Thyroid gland (tissue), 4 donors: ENCODE measurements at regions not wholly inside any gene's neighbourhood (a gene's known extent, or its start where the extent isn't known, plus 50 kb on each side); places are given as distances from the start of the nearest gene placed in this dataset.
"Not testable (repeated sequence)": the region's sequence is repeated elsewhere in the genome, so short reads cannot be mapped to it uniquely, and the experiment has no call there.

Experiments used
- DNase-seq, 2 donors: peaks; one replicate each; pipeline ENCODE4 v3.0.0-alpha.2; 2019
- H3K27ac ChIP-seq, 3 donors: fragments of 200-600 bp; sonication (generic); 1 replicate in 2 of 3; 2 replicates in 1 of 3; pipeline ENCODE4 v1.5.1; 2016 to 2019; ENCODE audit warnings: mild to moderate bottlenecking in 1 of 3, moderate library complexity in 1 of 3
- H3K27me3 ChIP-seq: fragments of 200-600 bp; sonication (generic); one replicate; pipeline ENCODE4 v1.5.1; 2019
- H3K36me3 ChIP-seq, 2 donors: fragments of 200-600 bp; sonication (generic); one replicate each; pipeline ENCODE4 v1.5.1; 2016 to 2019
- H3K4me1 ChIP-seq, 2 donors: fragments of 200-600 bp; sonication (generic); one replicate each; pipeline ENCODE4 v1.5.1; 2017 to 2019
- H3K4me3 ChIP-seq, 3 donors: fragments of 200-600 bp; sonication (generic); replicated peaks in 1 of 3; 1 replicate in 2 of 3; 2 replicates in 1 of 3; pipeline ENCODE4 v1.5.1; 2016; ENCODE audit warnings: mild to moderate bottlenecking in 1 of 3
- H3K9me3 ChIP-seq: fragments of 200-600 bp; sonication (generic); one replicate; pipeline ENCODE4 v1.5.1; 2017
- POLR2A ChIP-seq, 2 donors: fragments of 450-650 bp; IDR thresholded peaks; one replicate each; pipeline ENCODE4 v1.6.1; 2017; ENCODE audit warnings: antibody characterized with exemption in 2 of 2, mild to moderate bottlenecking in 2 of 2, moderate library complexity in 1 of 2
- WGBS, 2 donors: methylation state at CpG; one replicate each; pipeline ENCODE4 v1.1.5; 2017; 5-methylcytosine and 5-hydroxymethylcytosine counted together
- intact Hi-C: fragments of 100-400 bp; cut with DNase I; formaldehyde crosslinking; loops from one replicate; pipeline ENCODE4 v1.15.1; 2023
- TF ChIP-seq, protein P1 (sequence below), 6 experiments: fragments of 200-600 bp in 3 of 6; fragments of 450-650 bp in 3 of 6; sonication (generic) in 3 of 6; IDR thresholded peaks; one replicate each; pipeline ENCODE4 v1.5.1; 2016 to 2019; ENCODE audit warnings: antibody characterized with exemption in 6 of 6, mild to moderate bottlenecking in 2 of 6, inconsistent platforms in 1 of 6, moderate library complexity in 1 of 6

DNA sequence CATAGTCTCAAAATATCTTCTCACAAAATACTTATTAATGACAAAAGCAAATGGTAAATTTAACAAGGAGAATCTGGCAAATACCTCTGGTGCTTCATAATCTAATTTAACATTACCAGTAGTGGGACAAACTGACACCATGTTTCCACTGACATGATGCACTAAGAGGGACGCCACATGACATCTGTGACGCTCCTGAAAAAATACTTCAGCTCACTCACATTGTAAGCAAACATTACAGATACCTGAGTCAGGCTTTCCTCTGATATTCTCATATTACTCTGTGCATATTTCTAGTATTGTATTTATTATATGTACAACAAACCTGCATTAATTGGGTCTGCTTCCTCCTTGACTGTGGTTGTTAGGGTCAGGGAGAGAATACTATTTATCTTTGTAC lies 56.7 kb upstream of the OSMR start:
- H3K4me1 ChIP-seq, result no peaks in the 10 kb centered on the region
- TF ChIP-seq POLR2A (IDR thresholded peaks at IDR 0.05), result no peak
- TF ChIP-seq, protein P1, sequence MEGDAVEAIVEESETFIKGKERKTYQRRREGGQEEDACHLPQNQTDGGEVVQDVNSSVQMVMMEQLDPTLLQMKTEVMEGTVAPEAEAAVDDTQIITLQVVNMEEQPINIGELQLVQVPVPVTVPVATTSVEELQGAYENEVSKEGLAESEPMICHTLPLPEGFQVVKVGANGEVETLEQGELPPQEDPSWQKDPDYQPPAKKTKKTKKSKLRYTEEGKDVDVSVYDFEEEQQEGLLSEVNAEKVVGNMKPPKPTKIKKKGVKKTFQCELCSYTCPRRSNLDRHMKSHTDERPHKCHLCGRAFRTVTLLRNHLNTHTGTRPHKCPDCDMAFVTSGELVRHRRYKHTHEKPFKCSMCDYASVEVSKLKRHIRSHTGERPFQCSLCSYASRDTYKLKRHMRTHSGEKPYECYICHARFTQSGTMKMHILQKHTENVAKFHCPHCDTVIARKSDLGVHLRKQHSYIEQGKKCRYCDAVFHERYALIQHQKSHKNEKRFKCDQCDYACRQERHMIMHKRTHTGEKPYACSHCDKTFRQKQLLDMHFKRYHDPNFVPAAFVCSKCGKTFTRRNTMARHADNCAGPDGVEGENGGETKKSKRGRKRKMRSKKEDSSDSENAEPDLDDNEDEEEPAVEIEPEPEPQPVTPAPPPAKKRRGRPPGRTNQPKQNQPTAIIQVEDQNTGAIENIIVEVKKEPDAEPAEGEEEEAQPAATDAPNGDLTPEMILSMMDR (IDR thresholded peaks at IDR 0.05), result no peak
- no peaks in the 10 kb centered on the region for H3K27me3 ChIP-seq
- DNase-seq, result no peak
- H3K36me3 ChIP-seq, result no peaks in the 10 kb centered on the region
- no peaks in the 10 kb centered on the region for H3K9me3 ChIP-seq
- H3K4me3 ChIP-seq, result no peak overlapping the region
- intact Hi-C loops, result no loop called here
- H3K27ac ChIP-seq, result no peak overlapping the region
- WGBS, 2 donors, result 89 to 96% methylated on average over 2 of the region's 2 CpGs

DNA sequence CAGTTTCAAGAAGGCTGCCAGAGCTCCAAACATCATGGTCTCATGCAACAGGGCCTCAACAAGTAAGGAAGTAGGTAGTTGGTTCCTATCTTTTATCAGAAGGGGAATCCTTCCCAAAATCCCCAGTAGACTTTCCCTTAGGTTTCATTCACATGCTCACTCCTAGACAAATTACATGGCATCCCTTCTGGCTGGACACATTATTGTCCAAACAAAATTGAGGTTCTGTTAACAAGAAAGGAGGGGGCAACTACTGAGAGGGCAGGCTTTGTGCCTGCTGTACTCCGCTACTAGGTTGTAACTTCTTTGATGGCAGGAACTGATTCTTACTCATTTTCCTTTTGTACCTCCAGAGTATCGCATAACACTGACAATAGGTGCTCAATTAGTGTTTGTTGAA lies 56.0 kb upstream of the OSMR start:
- no peak for TF ChIP-seq POLR2A (IDR thresholded peaks at IDR 0.05)
- TF ChIP-seq, protein P1 (IDR thresholded peaks at IDR 0.05), result no peak
- DNase-seq, result no peak
- intact Hi-C loops, result no loop called here
- Histone ChIP-seq H3K27ac (no peak overlapping the region), H3K36me3 (no peaks in the 10 kb centered on the region), H3K27me3 (no peaks in the 10 kb centered on the region), H3K4me3 (no peak overlapping the region), H3K9me3 (no peaks in the 10 kb centered on the region), H3K4me1 (no peaks in the 10 kb centered on the region)
- 92 to 99% methylated on average over 2 of the region's 2 CpGs for WGBS, 2 donors

DNA sequence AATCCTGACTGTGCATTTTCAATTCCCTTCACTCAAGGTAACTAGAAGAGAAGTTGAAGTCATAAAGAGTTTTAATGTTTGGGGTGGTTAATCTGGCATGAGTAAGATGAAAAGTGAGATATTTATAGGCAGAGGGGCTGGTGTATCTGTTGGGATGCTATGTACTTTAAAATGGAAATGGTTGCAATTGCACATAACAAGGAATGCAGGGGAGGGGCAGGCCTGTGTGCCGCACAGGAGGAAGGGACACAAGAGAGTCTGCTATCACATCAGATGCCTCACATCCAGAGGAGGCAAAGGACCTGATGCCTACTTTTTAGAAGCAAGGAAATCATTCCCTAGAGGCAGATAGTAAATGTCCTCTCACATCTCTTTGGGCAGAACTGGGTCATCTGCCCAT lies 55.5 kb upstream of the OSMR start:
- H3K27ac ChIP-seq, result no peak overlapping the region
- no peak for TF ChIP-seq POLR2A (IDR thresholded peaks at IDR 0.05)
- TF ChIP-seq, protein P1 (IDR thresholded peaks at IDR 0.05), result no peak
- WGBS, 2 donors, result 88 to 96% methylated on average over 1 of the region's 1 CpG
- intact Hi-C loops, result no loop called here
- H3K9me3 ChIP-seq, result no peaks in the 10 kb centered on the region
- no peak overlapping the region for H3K4me3 ChIP-seq
- no peaks in the 10 kb centered on the region for H3K4me1 ChIP-seq
- no peak for DNase-seq
- H3K36me3 ChIP-seq, result no peaks in the 10 kb centered on the region
- no peaks in the 10 kb centered on the region for H3K27me3 ChIP-seq

DNA sequence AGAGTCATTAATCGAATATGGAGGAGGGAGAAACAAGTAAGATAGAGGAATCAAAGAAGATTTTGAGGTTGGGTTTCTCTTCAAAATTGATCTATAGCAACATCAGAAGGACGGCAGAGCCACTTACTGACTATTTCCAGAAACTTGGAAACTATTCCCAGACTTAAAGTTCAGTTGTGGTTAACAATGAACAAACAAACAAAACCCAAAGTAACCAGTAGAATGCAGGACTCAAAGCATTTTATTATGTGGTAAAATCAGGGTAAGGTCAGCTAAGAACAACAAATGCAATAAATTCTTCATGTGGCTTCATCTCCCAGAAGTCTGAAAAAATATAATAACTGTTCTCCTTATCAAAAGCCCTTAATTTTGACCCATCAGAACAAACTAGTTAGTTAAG lies 54.9 kb upstream of the OSMR start:
- peaks cover 0 to 6% of the 10 kb centered on the region in 2 donors for H3K4me1 ChIP-seq
- 76 to 82% methylated on average over 2 of the region's 2 CpGs for WGBS, 2 donors
- TF ChIP-seq, protein P1 (IDR thresholded peaks at IDR 0.05), result no peak
- no peak for TF ChIP-seq POLR2A (IDR thresholded peaks at IDR 0.05)
- H3K4me3 ChIP-seq, result no peak overlapping the region
- H3K36me3 ChIP-seq, result no peaks in the 10 kb centered on the region
- H3K27ac ChIP-seq, result no peak overlapping the region
- intact Hi-C loops, result no loop called here
- H3K27me3 ChIP-seq, result no peaks in the 10 kb centered on the region
- DNase-seq, result no peak
- H3K9me3 ChIP-seq, result no peaks in the 10 kb centered on the region

DNA sequence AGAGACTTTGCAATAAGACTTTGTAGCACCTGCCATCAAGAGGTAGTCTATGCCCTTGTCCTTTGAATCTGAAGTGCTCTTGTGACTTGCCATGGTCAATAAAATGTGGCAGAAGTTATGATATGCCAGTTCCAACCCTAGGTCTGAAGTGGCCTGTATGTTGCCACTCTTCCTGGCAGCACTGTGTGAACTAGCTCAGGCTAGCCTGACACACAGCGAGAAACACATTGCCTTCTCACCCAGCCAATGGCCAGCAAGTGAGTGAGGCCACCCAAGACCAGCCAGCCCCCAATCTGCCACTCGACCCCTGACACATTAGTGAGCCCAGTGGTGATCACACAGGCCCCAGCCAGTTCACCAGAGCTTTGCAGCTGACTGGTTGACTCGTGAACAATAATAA lies 52.7 kb upstream of the OSMR start:
- Histone ChIP-seq H3K9me3 (no peaks in the 10 kb centered on the region), H3K27ac (no peak overlapping the region), H3K36me3 (no peaks in the 10 kb centered on the region), H3K4me3 (no peak overlapping the region), H3K27me3 (no peaks in the 10 kb centered on the region), H3K4me1 (peaks cover 8 to 25% of the 10 kb centered on the region in 2 donors)
- TF ChIP-seq, protein P1 (IDR thresholded peaks at IDR 0.05), result no peak
- TF ChIP-seq POLR2A (IDR thresholded peaks at IDR 0.05), result no peak
- DNase-seq, result no peak
- 81 to 82% methylated on average over 3 of the region's 3 CpGs for WGBS, 2 donors
- intact Hi-C loops, result no loop called here

DNA sequence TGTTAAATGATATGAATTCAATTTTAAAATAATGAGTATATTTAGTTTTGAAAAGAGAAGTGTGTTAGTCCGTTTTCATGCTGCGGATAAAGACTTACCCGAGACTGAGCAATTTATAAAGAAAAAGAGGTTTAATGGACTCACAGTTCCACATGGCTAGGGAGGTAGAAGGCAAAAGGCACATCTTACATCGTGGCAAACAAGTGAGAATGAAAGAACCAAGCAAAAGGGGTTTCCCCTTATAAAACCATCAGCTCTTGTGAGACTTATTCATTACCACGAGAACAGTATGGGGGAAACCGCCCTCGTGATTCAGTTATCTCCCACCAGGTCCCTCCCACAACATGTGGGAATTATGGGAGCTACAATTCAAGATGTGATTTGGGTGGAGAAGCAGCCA lies 51.8 kb upstream of the OSMR start:
- H3K4me3 ChIP-seq, intact Hi-C loops, H3K27me3 ChIP-seq, H3K9me3 ChIP-seq, DNase-seq, H3K27ac ChIP-seq, H3K36me3 ChIP-seq: not testable (repeated sequence)
- H3K4me1 ChIP-seq, result peaks cover 8 to 25% of the 10 kb centered on the region in 2 donors
- WGBS, 2 donors, result 87% methylated on average over 7 of the region's 7 CpGs
